Endothelial cell of umbilical vein (primary cell): ENCODE measurements at regions not wholly inside any gene's neighbourhood (a gene's known extent, or its start where the extent isn't known, plus 50 kb on each side); places are given as distances from the start of the nearest gene placed in this dataset.

Source experiments
- BruUV-seq: library from RNA; stranded (reverse); fragments of 400-500 nt; replicated peaks from 2 replicates; lab custom pipeline; 2021; lab: Mats Ljungman, UMichigan
- CTCF ChIA-PET: fragments of 300-600, 350-600 bp; sonication (Branson Sonifier 250); formaldehyde crosslinking; loops from one replicate; lab custom pipeline; 2021; ENCODE audit warnings: antibody characterized with exemption, inconsistent platforms; lab: Charles Lee
- POLR2A ChIA-PET: fragments of 300-600, 350-600 bp; sonication (Branson Sonifier 250); formaldehyde crosslinking; loops from one replicate; lab custom pipeline; 2021; ENCODE audit warnings: antibody characterized with exemption, inconsistent platforms; lab: Charles Lee
- DNase-seq: peaks from one replicate; pipeline ENCODE4 v3.0.0-alpha.2; 2011; ENCODE audit warnings: low read depth, low spot score
- FAIRE-seq: peaks from 2 replicates; lab custom pipeline; 2011; peaks lifted over from hg19 to GRCh38; lab: Jason Lieb, UNC
- H2AFZ ChIP-seq: 2 replicates; pipeline ENCODE4 v1.6.0; 2012; ENCODE audit warnings: low read depth, low read length, control low read depth, inconsistent platforms
- H3K27ac ChIP-seq: 2 replicates; pipeline ENCODE4 v1.5.1; 2011; ENCODE audit warnings: low read depth, mild to moderate bottlenecking, control low read depth, low read length, moderate library complexity; ENCODE audit not compliant: insufficient read depth
- H3K27me3 ChIP-seq, 2 experiments: 2 replicates each; pipeline versions ENCODE4 v1.6.0 to v1.6.1; 2011; ENCODE audit warnings: low read length in 2 of 2, mixed read lengths in 1 of 2; ENCODE audit not compliant: control insufficient read depth in 2 of 2, insufficient read depth in 2 of 2
- H3K36me3 ChIP-seq, 2 experiments: 2 replicates in 1 of 2; 3 replicates in 1 of 2; pipeline ENCODE4 v1.5.1; 2011; ENCODE audit warnings: low read length in 2 of 2, mild to moderate bottlenecking in 1 of 2, moderate library complexity in 1 of 2; ENCODE audit not compliant: control insufficient read depth in 2 of 2, insufficient read depth in 2 of 2; ENCODE audit errors: extremely low read depth in 1 of 2
- H3K4me1 ChIP-seq: 3 replicates; pipeline ENCODE4 v1.5.1; 2011; ENCODE audit warnings: mild to moderate bottlenecking, low read length; ENCODE audit not compliant: control insufficient read depth, insufficient read depth; ENCODE audit errors: extremely low read depth
- H3K4me2 ChIP-seq: 2 replicates; pipeline ENCODE4 v1.6.1; 2011; ENCODE audit warnings: low read length, control low read depth, mixed read lengths; ENCODE audit not compliant: insufficient read depth
- H3K4me3 ChIP-seq, 3 experiments: fragments of 200-600 bp in 1 of 3; sonication (generic), shearing (Covaris generic) in 1 of 3; replicated peaks in 1 of 3; 2 replicates each; pipeline ENCODE4 v1.5.1; 2011 to 2016; ENCODE audit warnings: control low read depth in 3 of 3, low read length in 3 of 3, mild to moderate bottlenecking in 2 of 3, inconsistent platforms in 1 of 3, low read depth in 1 of 3, moderate library complexity in 1 of 3; ENCODE audit not compliant: insufficient read depth in 1 of 3
- H3K79me2 ChIP-seq: 2 replicates; pipeline ENCODE4 v1.6.0; 2012; ENCODE audit warnings: low read length, inconsistent platforms; ENCODE audit not compliant: control insufficient read depth, insufficient read depth
- H3K9ac ChIP-seq: replicated peaks from 2 replicates; pipeline ENCODE3; 2011; ENCODE audit warnings: low read length, control low read depth; ENCODE audit not compliant: insufficient read depth; ENCODE audit errors: extremely low read depth
- H3K9me1 ChIP-seq: replicated peaks from 3 replicates; pipeline ENCODE4 v1.6.0; 2011; ENCODE audit warnings: mild to moderate bottlenecking, low read length; ENCODE audit not compliant: control insufficient read depth, insufficient read depth; ENCODE audit errors: extremely low read depth
- H3K9me3 ChIP-seq: replicated peaks from 2 replicates; pipeline ENCODE4 v1.5.1; 2012; ENCODE audit warnings: low read length, inconsistent platforms; ENCODE audit not compliant: control insufficient read depth, insufficient read depth
- H4K20me1 ChIP-seq: replicated peaks from 2 replicates; pipeline ENCODE3; 2011; ENCODE audit warnings: mild to moderate bottlenecking, low read length; ENCODE audit not compliant: control insufficient read depth, insufficient read depth; ENCODE audit errors: extremely low read depth
- EZH2 ChIP-seq: IDR thresholded peaks from 2 replicates; pipeline ENCODE4 v1.6.1; 2012; ENCODE audit warnings: borderline replicate concordance, low read depth, mild to moderate bottlenecking, moderate library complexity, low read length, inconsistent platforms; ENCODE audit not compliant: severe bottlenecking
- FOS ChIP-seq: IDR thresholded peaks from 2 replicates; pipeline ENCODE4 v1.6.1; 2011; ENCODE audit warnings: mild to moderate bottlenecking, low read length, moderate library complexity, borderline replicate concordance; ENCODE audit not compliant: insufficient read depth
- GATA2 ChIP-seq: IDR thresholded peaks from 2 replicates; pipeline ENCODE4 v1.7.0; 2011; ENCODE audit warnings: low read depth, mild to moderate bottlenecking, moderate library complexity, mixed read lengths, low read length; ENCODE audit not compliant: insufficient read length, insufficient read depth
- JUN ChIP-seq: IDR thresholded peaks from 2 replicates; pipeline ENCODE4 v1.6.1; 2011; ENCODE audit warnings: borderline replicate concordance, low read depth; ENCODE audit not compliant: insufficient read length, insufficient read depth
- MYC ChIP-seq: IDR thresholded peaks from one replicate; pipeline ENCODE4 v1.6.1; 2011; ENCODE audit warnings: mild to moderate bottlenecking, low read depth, low read length
- POLR2A ChIP-seq: IDR thresholded peaks from 2 replicates; pipeline ENCODE4 v1.6.1; 2012; ENCODE audit warnings: low read depth, mild to moderate bottlenecking, control low read depth, low read length
- POLR2AphosphoS5 ChIP-seq: IDR thresholded peaks from 2 replicates; pipeline ENCODE4 v1.6.1; 2012; ENCODE audit warnings: low read depth, mild to moderate bottlenecking, control low read depth, low read length, moderate library complexity; ENCODE audit not compliant: insufficient read depth
- dilution Hi-C: fragments of 300-500 bp; cut with MboI; formaldehyde crosslinking; loops from one replicate; pipeline ENCODE4 v1.15.0; 2019; ENCODE audit warnings: low sequenced_read_pairs; ENCODE audit not compliant: extremely low pct_ligation_motif_present
- intact Hi-C: fragments of 100-400 bp; cut with micrococcal nuclease; formaldehyde crosslinking; loops from one replicate; pipeline ENCODE4 v1.10.0; 2022
- TF ChIP-seq, protein P1 (sequence below): IDR thresholded peaks from 2 replicates; pipeline ENCODE4 v1.6.1; 2011; ENCODE audit not compliant: insufficient read depth, insufficient read length
- TF ChIP-seq, protein P2 (sequence below), 2 donors: IDR thresholded peaks; 1 replicate in 1 of 2; 2 replicates in 1 of 2; pipeline ENCODE4 v1.5.1; 2011; ENCODE audit warnings: low read length in 2 of 2, mild to moderate bottlenecking in 2 of 2, moderate library complexity in 2 of 2, control low read depth in 1 of 2, inconsistent platforms in 1 of 2, low read depth in 1 of 2; ENCODE audit not compliant: insufficient read depth in 1 of 2; ENCODE audit errors: extremely low read depth in 1 of 2

DNA sequence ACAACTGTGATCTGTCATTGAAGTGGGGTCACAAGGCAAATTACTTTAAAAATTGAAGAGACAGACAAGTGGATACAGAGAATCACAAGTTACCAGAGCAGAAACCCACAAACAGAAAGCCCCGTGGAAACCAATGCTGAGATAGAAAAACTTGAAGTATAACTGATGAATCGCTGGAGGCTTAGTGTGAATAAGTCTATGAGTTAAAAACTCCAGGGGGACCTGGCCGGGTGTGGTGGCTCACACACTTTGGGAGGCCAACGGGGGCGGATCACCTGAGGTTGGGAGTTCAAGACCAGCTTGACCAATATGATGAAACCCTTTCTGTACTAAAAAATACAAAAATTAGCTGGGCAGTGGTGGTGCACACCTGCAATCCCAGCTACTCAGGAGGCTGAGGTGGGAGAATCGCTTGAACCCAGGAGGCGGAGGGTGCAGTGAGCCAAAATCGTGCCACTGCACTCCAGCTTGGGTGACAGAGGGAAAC, 69.7 kb upstream of the ZNRF2 start:
- dilution Hi-C loops (no loop called here), intact Hi-C loops (no loop called here)
- CTCF ChIA-PET: no interaction called here
- POLR2A ChIA-PET: no interaction called here
- Histone ChIP-seq H3K27ac (no peak overlapping the region), H3K9me3 (no peaks in the 10 kb centered on the region), H3K36me3 (no peaks in the 10 kb centered on the region), H3K79me2 (no peaks in the 10 kb centered on the region), H2AFZ (no peak overlapping the region), H3K9ac (no peak overlapping the region), H3K4me2 (no peak overlapping the region), H3K4me3 (no peak overlapping the region), H3K4me1 (no peaks in the 10 kb centered on the region), H3K27me3 (peaks cover 14 to 19% of the 10 kb centered on the region in 2 experiments), H4K20me1 (no peaks in the 10 kb centered on the region), H3K9me1 (no peaks in the 10 kb centered on the region)
- DNase-seq (no peak), FAIRE-seq (no peak)
- no TSS peak for BruUV-seq
- TF ChIP-seq, protein P1, sequence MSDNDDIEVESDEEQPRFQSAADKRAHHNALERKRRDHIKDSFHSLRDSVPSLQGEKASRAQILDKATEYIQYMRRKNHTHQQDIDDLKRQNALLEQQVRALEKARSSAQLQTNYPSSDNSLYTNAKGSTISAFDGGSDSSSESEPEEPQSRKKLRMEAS: no peak
- TF ChIP-seq MYC (no peak), POLR2A (no peak), GATA2 (no peak), POLR2AphosphoS5 (no peak), JUN (no peak), FOS (no peak), EZH2 (no peak)
- TF ChIP-seq, protein P2, sequence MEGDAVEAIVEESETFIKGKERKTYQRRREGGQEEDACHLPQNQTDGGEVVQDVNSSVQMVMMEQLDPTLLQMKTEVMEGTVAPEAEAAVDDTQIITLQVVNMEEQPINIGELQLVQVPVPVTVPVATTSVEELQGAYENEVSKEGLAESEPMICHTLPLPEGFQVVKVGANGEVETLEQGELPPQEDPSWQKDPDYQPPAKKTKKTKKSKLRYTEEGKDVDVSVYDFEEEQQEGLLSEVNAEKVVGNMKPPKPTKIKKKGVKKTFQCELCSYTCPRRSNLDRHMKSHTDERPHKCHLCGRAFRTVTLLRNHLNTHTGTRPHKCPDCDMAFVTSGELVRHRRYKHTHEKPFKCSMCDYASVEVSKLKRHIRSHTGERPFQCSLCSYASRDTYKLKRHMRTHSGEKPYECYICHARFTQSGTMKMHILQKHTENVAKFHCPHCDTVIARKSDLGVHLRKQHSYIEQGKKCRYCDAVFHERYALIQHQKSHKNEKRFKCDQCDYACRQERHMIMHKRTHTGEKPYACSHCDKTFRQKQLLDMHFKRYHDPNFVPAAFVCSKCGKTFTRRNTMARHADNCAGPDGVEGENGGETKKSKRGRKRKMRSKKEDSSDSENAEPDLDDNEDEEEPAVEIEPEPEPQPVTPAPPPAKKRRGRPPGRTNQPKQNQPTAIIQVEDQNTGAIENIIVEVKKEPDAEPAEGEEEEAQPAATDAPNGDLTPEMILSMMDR (IDR thresholded peaks at IDR 0.05; ENCODE audit: extremely low read depth in 1 of 2, insufficient read depth in 1 of 2, low read depth in 1 of 2, low read length in 2 of 2): no peak
